GM23338 (cell line): ENCODE measurements at regions not wholly inside any gene's neighbourhood (a gene's known extent, or its start where the extent isn't known, plus 50 kb on each side); places are given as distances from the start of the nearest gene placed in this dataset.

Experiments used
- EZH2 ChIP-seq: fragments of 200-600 bp; sonication (generic); IDR thresholded peaks from one replicate; pipeline ENCODE4 v1.8.0; 2017; ENCODE audit warnings: antibody characterized with exemption, mild to moderate bottlenecking, low read depth; ENCODE audit not compliant: unreplicated experiment
- TF ChIP-seq, protein P1 (sequence below), 2 experiments: fragments of 200-600 bp in 1 of 2; sonication (generic) in 1 of 2; conservative IDR thresholded peaks; 2 replicates each; pipeline versions ENCODE4 v1.5.1 to v1.6.1; 2016 to 2017; ENCODE audit warnings: antibody characterized with exemption in 2 of 2, low read depth in 2 of 2, mild to moderate bottlenecking in 2 of 2, moderate library complexity in 1 of 2

DNA sequence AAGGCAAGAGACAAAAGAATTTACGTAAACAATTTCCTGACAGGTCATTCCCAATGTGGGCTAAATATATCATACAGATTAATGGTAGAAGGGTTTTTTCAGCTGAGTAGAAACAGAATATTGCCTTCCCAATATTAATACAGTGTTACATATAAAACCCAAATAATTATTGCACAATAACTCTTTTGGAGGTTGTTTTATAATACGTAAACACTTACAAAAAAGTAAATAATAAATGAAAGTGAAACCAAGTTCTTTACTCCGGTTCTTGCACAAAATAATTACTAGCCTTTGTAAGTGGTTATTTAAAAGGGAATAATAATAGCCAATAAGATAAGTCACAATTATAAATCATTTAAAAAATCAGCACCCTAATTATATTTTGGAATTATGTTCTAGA lies 118.6 kb upstream of the SSTR1 start:
- TF ChIP-seq, protein P1, sequence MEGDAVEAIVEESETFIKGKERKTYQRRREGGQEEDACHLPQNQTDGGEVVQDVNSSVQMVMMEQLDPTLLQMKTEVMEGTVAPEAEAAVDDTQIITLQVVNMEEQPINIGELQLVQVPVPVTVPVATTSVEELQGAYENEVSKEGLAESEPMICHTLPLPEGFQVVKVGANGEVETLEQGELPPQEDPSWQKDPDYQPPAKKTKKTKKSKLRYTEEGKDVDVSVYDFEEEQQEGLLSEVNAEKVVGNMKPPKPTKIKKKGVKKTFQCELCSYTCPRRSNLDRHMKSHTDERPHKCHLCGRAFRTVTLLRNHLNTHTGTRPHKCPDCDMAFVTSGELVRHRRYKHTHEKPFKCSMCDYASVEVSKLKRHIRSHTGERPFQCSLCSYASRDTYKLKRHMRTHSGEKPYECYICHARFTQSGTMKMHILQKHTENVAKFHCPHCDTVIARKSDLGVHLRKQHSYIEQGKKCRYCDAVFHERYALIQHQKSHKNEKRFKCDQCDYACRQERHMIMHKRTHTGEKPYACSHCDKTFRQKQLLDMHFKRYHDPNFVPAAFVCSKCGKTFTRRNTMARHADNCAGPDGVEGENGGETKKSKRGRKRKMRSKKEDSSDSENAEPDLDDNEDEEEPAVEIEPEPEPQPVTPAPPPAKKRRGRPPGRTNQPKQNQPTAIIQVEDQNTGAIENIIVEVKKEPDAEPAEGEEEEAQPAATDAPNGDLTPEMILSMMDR (conservative IDR thresholded peaks at IDR 0.05; ENCODE audit: low read depth in 2 of 2) = no peak
- no peak for TF ChIP-seq EZH2
